ENCODE measurements at regions not wholly inside any gene's neighbourhood (a gene's known extent, or its start where the extent isn't known, plus 50 kb on each side); places are given as distances from the start of the nearest gene placed in this dataset.

- TF ChIP-seq, protein P1, sequence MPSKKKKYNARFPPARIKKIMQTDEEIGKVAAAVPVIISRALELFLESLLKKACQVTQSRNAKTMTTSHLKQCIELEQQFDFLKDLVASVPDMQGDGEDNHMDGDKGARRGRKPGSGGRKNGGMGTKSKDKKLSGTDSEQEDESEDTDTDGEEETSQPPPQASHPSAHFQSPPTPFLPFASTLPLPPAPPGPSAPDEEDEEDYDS (CRISPR knock-in tag; IDR thresholded peaks at IDR 0.05) = peak; percentile 61
- TF ChIP-seq MEF2D (CRISPR knock-in tag; IDR thresholded peaks at IDR 0.05) (peak; percentile 52; the same call in 1 of the 2 replicates), ZBTB4 (CRISPR knock-in tag; IDR thresholded peaks at IDR 0.05; ENCODE audit: borderline replicate concordance) (peak; percentile 70; the same call in 1 of the 2 replicates), ZKSCAN8 (CRISPR knock-in tag; IDR thresholded peaks at IDR 0.05; ENCODE audit: borderline replicate concordance) (peak; percentile 46; the same call in 1 of the 2 replicates), ZNF550 (CRISPR knock-in tag; IDR thresholded peaks at IDR 0.05; ENCODE audit: borderline replicate concordance) (0 out of 2 replicates have a peak, but pooled peaks have one; percentile 56), POLR2A (IDR thresholded peaks at IDR 0.05; ENCODE audit: insufficient read depth in 1 of 2, low read depth in 2 of 2, low read length in 2 of 2) (peak in 1 of 2 experiments; percentile 49; a peak in 1 of 4 replicates), ZNF609 (CRISPR knock-in tag; IDR thresholded peaks at IDR 0.05; ENCODE audit: borderline replicate concordance) (0 out of 2 replicates have a peak, but pooled peaks have one; percentile 38), NR2F1 (CRISPR knock-in tag; IDR thresholded peaks at IDR 0.05) (peak in 1 of 2 experiments; percentile 62; a peak in 3 of 4 replicates), ZFX (CRISPR knock-in tag; IDR thresholded peaks at IDR 0.05; ENCODE audit: low read depth) (0 out of 2 replicates have a peak, but pooled peaks have one; percentile 27), ETV6 (CRISPR knock-in tag; conservative IDR thresholded peaks at IDR 0.05) (no peak; the same call in 1 of the 2 replicates), ZNF781 (CRISPR knock-in tag; IDR thresholded peaks at IDR 0.05; ENCODE audit: borderline replicate concordance, not compliant biosample characterization) (no peak), ZNF30 (CRISPR knock-in tag; IDR thresholded peaks at IDR 0.05) (no peak), ZNF883 (CRISPR knock-in tag; IDR thresholded peaks at IDR 0.05; ENCODE audit: not compliant biosample characterization) (no peak)
- TF ChIP-seq, protein P2, sequence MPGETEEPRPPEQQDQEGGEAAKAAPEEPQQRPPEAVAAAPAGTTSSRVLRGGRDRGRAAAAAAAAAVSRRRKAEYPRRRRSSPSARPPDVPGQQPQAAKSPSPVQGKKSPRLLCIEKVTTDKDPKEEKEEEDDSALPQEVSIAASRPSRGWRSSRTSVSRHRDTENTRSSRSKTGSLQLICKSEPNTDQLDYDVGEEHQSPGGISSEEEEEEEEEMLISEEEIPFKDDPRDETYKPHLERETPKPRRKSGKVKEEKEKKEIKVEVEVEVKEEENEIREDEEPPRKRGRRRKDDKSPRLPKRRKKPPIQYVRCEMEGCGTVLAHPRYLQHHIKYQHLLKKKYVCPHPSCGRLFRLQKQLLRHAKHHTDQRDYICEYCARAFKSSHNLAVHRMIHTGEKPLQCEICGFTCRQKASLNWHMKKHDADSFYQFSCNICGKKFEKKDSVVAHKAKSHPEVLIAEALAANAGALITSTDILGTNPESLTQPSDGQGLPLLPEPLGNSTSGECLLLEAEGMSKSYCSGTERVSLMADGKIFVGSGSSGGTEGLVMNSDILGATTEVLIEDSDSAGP (CRISPR knock-in tag; IDR thresholded peaks at IDR 0.05; ENCODE audit: borderline replicate concordance) = peak; percentile 64; the same call in 1 of the 2 replicates
Observed at GRCh38 chr1:25167269-25168192, 64.8 kb downstream of the SYF2 start (continued).

Data from HepG2 (cell line).